HEK293T (cell line): ENCODE measurements at regions not wholly inside any gene's neighbourhood (a gene's known extent, or its start where the extent isn't known, plus 50 kb on each side); places are given as distances from the start of the nearest gene placed in this dataset.

ENCODE experiments used
- ARNT ChIP-seq: fragments of 450-650 bp; IDR thresholded peaks from 2 replicates; pipeline ENCODE4 v1.6.1; 2017; ENCODE audit warnings: mild to moderate bottlenecking
- BHLHE40 ChIP-seq: fragments of 450-650 bp; IDR thresholded peaks from 2 replicates; pipeline ENCODE4 v1.6.1; 2016; ENCODE audit warnings: mild to moderate bottlenecking, moderate library complexity, borderline replicate concordance
- LEF1 ChIP-seq: fragments of 450-650 bp; IDR thresholded peaks from 2 replicates; pipeline ENCODE4 v1.6.1; 2017; ENCODE audit warnings: mild to moderate bottlenecking, borderline replicate concordance
- NFRKB ChIP-seq: fragments of 450-650 bp; IDR thresholded peaks from 2 replicates; pipeline ENCODE4 v1.6.1; 2016; ENCODE audit warnings: mild to moderate bottlenecking, moderate library complexity
- SP1 ChIP-seq: fragments of 450-650 bp; IDR thresholded peaks from 2 replicates; pipeline ENCODE4 v1.6.1; 2017

GRCh38 chr5:163870441-163870840 is 365.0 kb downstream of the MAT2B start:
- TF ChIP-seq BHLHE40 (no peak), SP1 (no peak), LEF1 (no peak), NFRKB (no peak), ARNT (no peak)
